ENCODE measurements at regions not wholly inside any gene's neighbourhood (a gene's known extent, or its start where the extent isn't known, plus 50 kb on each side); places are given as distances from the start of the nearest gene placed in this dataset.

DNA sequence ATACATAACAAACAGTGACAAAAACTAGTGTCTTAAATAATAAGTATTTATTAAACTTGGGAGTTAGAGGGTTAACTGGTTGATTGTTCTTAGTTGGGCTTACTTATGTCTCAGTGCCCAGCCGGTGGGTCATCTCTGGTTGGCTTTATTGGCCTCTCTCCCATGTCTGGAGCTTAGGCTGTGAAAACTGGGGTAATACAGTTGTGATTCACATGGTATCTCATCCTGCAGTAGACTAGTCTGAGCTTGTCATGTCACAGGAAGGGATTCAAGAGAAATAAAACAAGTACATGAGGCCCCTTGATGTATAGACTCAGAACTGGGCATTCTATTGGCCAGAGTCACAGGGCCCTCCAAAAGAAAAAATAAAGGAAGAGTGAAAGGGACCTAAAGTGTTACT lies 466.4 kb upstream of the SMC2 start:
- TF ChIP-seq, protein P1, sequence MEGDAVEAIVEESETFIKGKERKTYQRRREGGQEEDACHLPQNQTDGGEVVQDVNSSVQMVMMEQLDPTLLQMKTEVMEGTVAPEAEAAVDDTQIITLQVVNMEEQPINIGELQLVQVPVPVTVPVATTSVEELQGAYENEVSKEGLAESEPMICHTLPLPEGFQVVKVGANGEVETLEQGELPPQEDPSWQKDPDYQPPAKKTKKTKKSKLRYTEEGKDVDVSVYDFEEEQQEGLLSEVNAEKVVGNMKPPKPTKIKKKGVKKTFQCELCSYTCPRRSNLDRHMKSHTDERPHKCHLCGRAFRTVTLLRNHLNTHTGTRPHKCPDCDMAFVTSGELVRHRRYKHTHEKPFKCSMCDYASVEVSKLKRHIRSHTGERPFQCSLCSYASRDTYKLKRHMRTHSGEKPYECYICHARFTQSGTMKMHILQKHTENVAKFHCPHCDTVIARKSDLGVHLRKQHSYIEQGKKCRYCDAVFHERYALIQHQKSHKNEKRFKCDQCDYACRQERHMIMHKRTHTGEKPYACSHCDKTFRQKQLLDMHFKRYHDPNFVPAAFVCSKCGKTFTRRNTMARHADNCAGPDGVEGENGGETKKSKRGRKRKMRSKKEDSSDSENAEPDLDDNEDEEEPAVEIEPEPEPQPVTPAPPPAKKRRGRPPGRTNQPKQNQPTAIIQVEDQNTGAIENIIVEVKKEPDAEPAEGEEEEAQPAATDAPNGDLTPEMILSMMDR (conservative IDR thresholded peaks at IDR 0.05; ENCODE audit: low read depth, low read length) = no peak
- TF ChIP-seq EZH2 (IDR thresholded peaks at IDR 0.05; ENCODE audit: low read length, unreplicated experiment) = no peak
- no peak for TF ChIP-seq EZH2phosphoT487 (IDR thresholded peaks at IDR 0.05; ENCODE audit: borderline replicate concordance, low read length)
